H1 (cell line): ENCODE measurements at regions not wholly inside any gene's neighbourhood (a gene's known extent, or its start where the extent isn't known, plus 50 kb on each side); places are given as distances from the start of the nearest gene placed in this dataset.

Experiments used
- BCL11A ChIP-seq, 2 experiments: IDR thresholded peaks; one replicate each; pipeline ENCODE4 v1.6.1; 2011; ENCODE audit warnings: low read depth in 2 of 2, low read length in 2 of 2, mild to moderate bottlenecking in 2 of 2
- EZH2 ChIP-seq: fragments of 200-600 bp; sonication (generic); IDR thresholded peaks from 2 replicates; pipeline ENCODE4 v1.7.1; 2012; ENCODE audit warnings: low read depth, mild to moderate bottlenecking, moderate library complexity, low read length, inconsistent platforms; ENCODE audit not compliant: severe bottlenecking
- TF ChIP-seq, protein P1 (sequence below), 3 experiments: IDR thresholded peaks; 1 replicate in 2 of 3; 2 replicates in 1 of 3; pipeline versions ENCODE4 v1.5.1 to v1.6.1; 2011; ENCODE audit warnings: low read length in 3 of 3, mild to moderate bottlenecking in 3 of 3, inconsistent platforms in 2 of 3, low read depth in 1 of 3, moderate library complexity in 1 of 3; ENCODE audit not compliant: insufficient read depth in 1 of 3; ENCODE audit errors: control extremely low read depth in 1 of 3

DNA sequence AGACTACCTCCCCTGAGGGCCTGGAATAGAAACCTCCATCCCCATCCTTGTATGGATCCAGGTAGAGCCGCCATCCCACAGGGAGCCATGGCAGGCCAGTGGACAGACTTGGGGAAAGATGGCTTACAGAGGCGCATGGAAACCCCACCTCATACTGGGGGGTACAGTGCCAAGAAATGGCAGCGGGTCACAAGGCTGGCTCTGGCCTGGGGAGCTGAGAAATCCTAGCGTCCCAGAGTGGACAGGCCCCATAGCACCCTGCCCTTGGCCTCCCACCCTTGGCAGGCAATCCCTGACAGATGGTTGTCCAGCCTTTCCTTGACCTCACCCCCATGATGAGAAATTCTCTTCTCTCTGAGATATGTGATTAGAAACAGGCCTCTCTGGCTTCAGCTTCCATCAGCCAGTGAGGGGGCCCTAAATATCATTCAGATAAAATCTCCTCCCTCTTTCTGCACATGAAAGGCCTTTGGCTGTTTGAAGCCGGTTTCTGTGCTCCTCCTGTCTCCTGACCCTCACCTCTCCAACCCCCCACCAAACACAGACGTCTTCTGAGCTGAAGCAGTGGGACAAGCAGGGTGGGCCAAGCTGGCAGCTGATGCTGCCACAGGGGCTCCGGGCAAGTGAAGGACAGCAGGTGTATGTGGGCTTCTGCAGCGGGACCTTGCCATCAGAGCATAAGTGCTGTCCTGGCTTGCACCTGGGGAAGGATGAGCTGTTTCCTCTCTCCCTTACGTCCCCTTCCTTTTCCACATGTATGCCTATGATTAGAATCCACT, 204.4 kb upstream of the MAMLD1 start:
- TF ChIP-seq EZH2 = no peak
- TF ChIP-seq, protein P1, sequence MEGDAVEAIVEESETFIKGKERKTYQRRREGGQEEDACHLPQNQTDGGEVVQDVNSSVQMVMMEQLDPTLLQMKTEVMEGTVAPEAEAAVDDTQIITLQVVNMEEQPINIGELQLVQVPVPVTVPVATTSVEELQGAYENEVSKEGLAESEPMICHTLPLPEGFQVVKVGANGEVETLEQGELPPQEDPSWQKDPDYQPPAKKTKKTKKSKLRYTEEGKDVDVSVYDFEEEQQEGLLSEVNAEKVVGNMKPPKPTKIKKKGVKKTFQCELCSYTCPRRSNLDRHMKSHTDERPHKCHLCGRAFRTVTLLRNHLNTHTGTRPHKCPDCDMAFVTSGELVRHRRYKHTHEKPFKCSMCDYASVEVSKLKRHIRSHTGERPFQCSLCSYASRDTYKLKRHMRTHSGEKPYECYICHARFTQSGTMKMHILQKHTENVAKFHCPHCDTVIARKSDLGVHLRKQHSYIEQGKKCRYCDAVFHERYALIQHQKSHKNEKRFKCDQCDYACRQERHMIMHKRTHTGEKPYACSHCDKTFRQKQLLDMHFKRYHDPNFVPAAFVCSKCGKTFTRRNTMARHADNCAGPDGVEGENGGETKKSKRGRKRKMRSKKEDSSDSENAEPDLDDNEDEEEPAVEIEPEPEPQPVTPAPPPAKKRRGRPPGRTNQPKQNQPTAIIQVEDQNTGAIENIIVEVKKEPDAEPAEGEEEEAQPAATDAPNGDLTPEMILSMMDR (IDR thresholded peaks at IDR 0.05; ENCODE audit: control extremely low read depth in 1 of 3, insufficient read depth in 1 of 3, low read depth in 1 of 3, low read length in 3 of 3) = no peak
- TF ChIP-seq BCL11A (IDR thresholded peaks at IDR 0.05; ENCODE audit: low read depth in 2 of 2, low read length in 2 of 2) = no peak
